ENCODE measurements at regions not wholly inside any gene's neighbourhood (a gene's known extent, or its start where the extent isn't known, plus 50 kb on each side); places are given as distances from the start of the nearest gene placed in this dataset.

- POLR2A ChIA-PET, result no interaction called here
- Histone ChIP-seq H3K27ac (no peak overlapping the region), H3K9me3 (no peaks in the 10 kb centered on the region), H3K4me2 (no peak overlapping the region), H3K4me1 (no peaks in the 10 kb centered on the region), H3K4me3 (no peak overlapping the region)
- TF ChIP-seq REST (IDR thresholded peaks at IDR 0.05), result no peak
- TF ChIP-seq RAD21 (conservative IDR thresholded peaks at IDR 0.05 in 1 of 2, IDR thresholded peaks at IDR 0.05 in 1 of 2), result peak in 1 of 2 experiments; percentile 43; a peak in 2 of 5 replicates
- TF ChIP-seq EHF (CRISPR knock-in tag; IDR thresholded peaks at IDR 0.05), result no peak
- no peak for TF ChIP-seq FOSB (CRISPR knock-in tag; IDR thresholded peaks at IDR 0.05)
- TF ChIP-seq CTCF (IDR thresholded peaks at IDR 0.05), result peak; percentile 31; the same call in 2 of the 3 replicates
- no peak for TF ChIP-seq CBX2 (IDR thresholded peaks at IDR 0.05; ENCODE audit: borderline replicate concordance, low read depth)
- CTCF ChIA-PET, result interaction anchor here (1.0 to 2.2 kb wide), 10 partner anchors 8 to 171 kb away, joined by 3 to 15 read pairs (median 6); no protein-coding TSS in a partner anchor
- peak; percentile 27 to 51 for DNase-seq (ENCODE audit: low read depth in 1 of 2, low spot score in 1 of 2)
- ATAC-seq, result peak; percentile 66 to 90; a peak in 4 of 6 replicates
- no peak for FAIRE-seq
- 1% methylated on average over 6 of the region's 6 CpGs for WGBS (ENCODE audit: missing lambda C conversion rate)
Observed at GRCh38 chr12:4107436-4107878, 166.1 kb upstream of the CCND2 start.

- ChIA-PET CTCF (interaction anchor here (1.0 to 2.2 kb wide), 4 partner anchors 10 to 170 kb away, joined by 6 to 15 read pairs (median 10); no protein-coding TSS in a partner anchor), POLR2A (no interaction called here)
- no peaks in the 10 kb centered on the region for H3K9me3 ChIP-seq
- no peak overlapping the region for H3K27ac ChIP-seq
- no peak for TF ChIP-seq USF2 (IDR thresholded peaks at IDR 0.05)
- TF ChIP-seq GATA3 (IDR thresholded peaks at IDR 0.05; ENCODE audit: borderline replicate concordance), result no peak
- no peak for TF ChIP-seq ELK1 (IDR thresholded peaks at IDR 0.05; ENCODE audit: low read depth, low read length)
- no peak for TF ChIP-seq CBX8 (IDR thresholded peaks at IDR 0.05)
- no peak for TF ChIP-seq MAZ (IDR thresholded peaks at IDR 0.05; ENCODE audit: borderline replicate concordance, low read depth, low read length)
- TF ChIP-seq HMGXB4 (CRISPR knock-in tag; IDR thresholded peaks at IDR 0.05; ENCODE audit: borderline replicate concordance), result no peak
- TF ChIP-seq HOXB5 (CRISPR knock-in tag; IDR thresholded peaks at IDR 0.05), result no peak
- TF ChIP-seq ZFP36 (IDR thresholded peaks at IDR 0.05; ENCODE audit: borderline replicate concordance, partially characterized antibody), result no peak
- TF ChIP-seq POLR2AphosphoS2 (conservative IDR thresholded peaks at IDR 0.05; ENCODE audit: low read length), result no peak
- ATAC-seq, result no peak
- WGBS (ENCODE audit: missing lambda C conversion rate), result 40% methylated on average over 8 of the region's 8 CpGs
- no peak overlapping the region for H3K4me3 ChIP-seq
- no peaks in the 10 kb centered on the region for H3K4me1 ChIP-seq
- no peak for FAIRE-seq
- no peak overlapping the region for H3K4me2 ChIP-seq
- DNase-seq (ENCODE audit: low read depth in 1 of 2, low spot score in 1 of 2), result no peak
Observed at GRCh38 chr12:4106621-4107020, 166.9 kb upstream of the CCND2 start.
